ENCODE measurements at regions not wholly inside any gene's neighbourhood (a gene's known extent, or its start where the extent isn't known, plus 50 kb on each side); places are given as distances from the start of the nearest gene placed in this dataset.

DNA sequence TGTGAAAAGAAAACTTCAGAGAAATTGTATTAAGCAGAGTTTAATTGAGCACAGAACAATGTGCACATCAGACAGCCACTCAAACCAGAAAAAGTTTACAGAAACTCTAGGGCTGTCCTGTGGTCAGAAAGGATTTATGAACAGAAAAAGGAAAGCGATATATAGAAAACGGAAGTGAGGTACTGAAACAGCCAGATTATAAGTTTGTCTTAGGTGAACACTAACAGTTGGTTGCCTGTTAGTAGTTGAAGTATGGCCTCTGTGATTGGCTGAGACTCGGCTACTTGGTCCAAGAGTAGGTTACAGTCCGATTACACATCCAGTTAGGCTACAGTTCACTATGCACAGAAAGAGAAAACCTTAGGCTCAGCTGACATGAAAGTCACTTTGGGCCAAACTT lies 1232.5 kb upstream of the RAG2 start:
- TF ChIP-seq, protein P1, sequence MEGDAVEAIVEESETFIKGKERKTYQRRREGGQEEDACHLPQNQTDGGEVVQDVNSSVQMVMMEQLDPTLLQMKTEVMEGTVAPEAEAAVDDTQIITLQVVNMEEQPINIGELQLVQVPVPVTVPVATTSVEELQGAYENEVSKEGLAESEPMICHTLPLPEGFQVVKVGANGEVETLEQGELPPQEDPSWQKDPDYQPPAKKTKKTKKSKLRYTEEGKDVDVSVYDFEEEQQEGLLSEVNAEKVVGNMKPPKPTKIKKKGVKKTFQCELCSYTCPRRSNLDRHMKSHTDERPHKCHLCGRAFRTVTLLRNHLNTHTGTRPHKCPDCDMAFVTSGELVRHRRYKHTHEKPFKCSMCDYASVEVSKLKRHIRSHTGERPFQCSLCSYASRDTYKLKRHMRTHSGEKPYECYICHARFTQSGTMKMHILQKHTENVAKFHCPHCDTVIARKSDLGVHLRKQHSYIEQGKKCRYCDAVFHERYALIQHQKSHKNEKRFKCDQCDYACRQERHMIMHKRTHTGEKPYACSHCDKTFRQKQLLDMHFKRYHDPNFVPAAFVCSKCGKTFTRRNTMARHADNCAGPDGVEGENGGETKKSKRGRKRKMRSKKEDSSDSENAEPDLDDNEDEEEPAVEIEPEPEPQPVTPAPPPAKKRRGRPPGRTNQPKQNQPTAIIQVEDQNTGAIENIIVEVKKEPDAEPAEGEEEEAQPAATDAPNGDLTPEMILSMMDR (IDR thresholded peaks at IDR 0.05), result no peak
- no peak for TF ChIP-seq POLR2A (IDR thresholded peaks at IDR 0.05)
